H1 (cell line): ENCODE measurements at regions not wholly inside any gene's neighbourhood (a gene's known extent, or its start where the extent isn't known, plus 50 kb on each side); places are given as distances from the start of the nearest gene placed in this dataset.

Experiments used
- CTCF ChIA-PET: fragments of 300-600 bp; sonication (Branson Sonifier 250); formaldehyde crosslinking; loops from one replicate; lab custom pipeline; 2021; ENCODE audit not compliant: partially characterized antibody; lab: Charles Lee
- POLR2A ChIA-PET: fragments of 300-600 bp; sonication (Branson Sonifier 250); formaldehyde crosslinking; loops from one replicate; lab custom pipeline; 2021; ENCODE audit warnings: inconsistent platforms; ENCODE audit not compliant: partially characterized antibody; lab: Charles Lee
- DNase-seq, 2 experiments: peaks; one replicate each; pipeline versions ENCODE4 v3.0.0 to v3.0.0-alpha.2; 2010 to 2022; ENCODE audit warnings: low spot score in 2 of 2, low read depth in 1 of 2, mixed read lengths in 1 of 2
- FAIRE-seq: peaks from 2 replicates; lab custom pipeline; 2011; peaks lifted over from hg19 to GRCh38; lab: Jason Lieb, UNC
- H2AFZ ChIP-seq: 2 replicates; pipeline ENCODE4 v1.8.1; 2012; ENCODE audit warnings: low read length, inconsistent platforms
- H2AK5ac ChIP-seq: 2 replicates; pipeline ENCODE4 v1.6.1; 2013; ENCODE audit warnings: low read depth, low read length
- H2BK120ac ChIP-seq: replicated peaks from 2 replicates; pipeline ENCODE3; 2013; ENCODE audit warnings: low read depth, low read length, inconsistent platforms
- H2BK12ac ChIP-seq: 2 replicates; pipeline ENCODE4 v1.6.1; 2013; ENCODE audit warnings: low read depth, low read length
- H2BK15ac ChIP-seq: 2 replicates; pipeline ENCODE4 v1.6.1; 2013; ENCODE audit warnings: low read length
- H2BK20ac ChIP-seq: 2 replicates; pipeline ENCODE4 v1.6.1; 2013; ENCODE audit warnings: low read length
- H2BK5ac ChIP-seq: 2 replicates; pipeline ENCODE4 v1.6.1; 2013; ENCODE audit warnings: low read depth, low read length
- H3K14ac ChIP-seq: 2 replicates; pipeline ENCODE4 v1.6.1; 2013; ENCODE audit warnings: inconsistent platforms; ENCODE audit not compliant: insufficient read length
- H3K18ac ChIP-seq: 2 replicates; pipeline ENCODE4 v1.6.1; 2013; ENCODE audit warnings: low read length; ENCODE audit errors: extremely low read depth
- H3K23ac ChIP-seq: 2 replicates; pipeline ENCODE4 v1.6.1; 2013; ENCODE audit warnings: inconsistent platforms; ENCODE audit not compliant: insufficient read length
- H3K23me2 ChIP-seq: 2 replicates; pipeline ENCODE4 v1.6.1; 2013; ENCODE audit warnings: low read depth, low read length
- H3K27ac ChIP-seq: 2 replicates; pipeline ENCODE4 v1.6.1; 2011; ENCODE audit warnings: low read depth, low read length, inconsistent platforms
- H3K27me3 ChIP-seq, 4 experiments: replicated peaks in 1 of 4; 1 replicate in 1 of 4; 2 replicates in 3 of 4; pipeline versions ENCODE4 v1.6.1 to v1.8.1; 2011 to 2013; ENCODE audit warnings: low read length in 3 of 4, mild to moderate bottlenecking in 3 of 4, inconsistent platforms in 2 of 4, mixed read lengths in 2 of 4, moderate library complexity in 1 of 4; ENCODE audit not compliant: control insufficient read depth in 3 of 4, insufficient read depth in 3 of 4; ENCODE audit errors: extremely low read depth in 1 of 4
- H3K36me3 ChIP-seq, 4 experiments: 2 replicates each; pipeline versions ENCODE4 v1.6.1 to v1.8.1; 2011 to 2013; ENCODE audit warnings: mild to moderate bottlenecking in 4 of 4, low read length in 3 of 4, moderate library complexity in 2 of 4, control low read depth in 1 of 4, inconsistent platforms in 1 of 4; ENCODE audit not compliant: insufficient read depth in 4 of 4, control insufficient read depth in 2 of 4
- H3K4ac ChIP-seq: replicated peaks from 2 replicates; pipeline ENCODE3; 2013; ENCODE audit warnings: low read length, low read depth, mixed read lengths, inconsistent platforms; ENCODE audit not compliant: insufficient read length
- H3K4me1 ChIP-seq, 4 experiments: replicated peaks in 1 of 4; 1 replicate in 1 of 4; 2 replicates in 3 of 4; pipeline versions ENCODE4 v1.6.1 to v1.8.1; 2011 to 2013; ENCODE audit warnings: low read length in 3 of 4, inconsistent platforms in 2 of 4, mixed read lengths in 1 of 4; ENCODE audit not compliant: insufficient read depth in 4 of 4, control insufficient read depth in 3 of 4
- H3K4me2 ChIP-seq, 2 experiments: 2 replicates each; pipeline versions ENCODE4 v1.6.1 to v1.8.1; 2011 to 2013; ENCODE audit warnings: low read depth in 2 of 2, low read length in 2 of 2, control low read depth in 1 of 2, inconsistent platforms in 1 of 2, mild to moderate bottlenecking in 1 of 2; ENCODE audit not compliant: insufficient read depth in 1 of 2
- H3K4me3 ChIP-seq, 4 experiments: fragments of 200-600, 300-600 bp in 1 of 4; sonication (generic), shearing (Covaris generic), sonication (Bioruptor Twin) in 1 of 4; 2 replicates each; pipeline versions ENCODE4 v1.5.1 to v1.8.1; 2011 to 2016; ENCODE audit warnings: low read length in 4 of 4, low read depth in 3 of 4, control low read depth in 2 of 4, inconsistent platforms in 2 of 4, mild to moderate bottlenecking in 2 of 4, mixed read lengths in 1 of 4, moderate library complexity in 1 of 4; ENCODE audit not compliant: insufficient read depth in 2 of 4; ENCODE audit errors: extremely low read depth in 1 of 4
- H3K56ac ChIP-seq: replicated peaks from 2 replicates; pipeline ENCODE3; 2013; ENCODE audit warnings: low read depth, mild to moderate bottlenecking, mixed read lengths, low read length, inconsistent platforms; ENCODE audit not compliant: insufficient read length
- H3K79me1 ChIP-seq: 2 replicates; pipeline ENCODE4 v1.6.1; 2013; ENCODE audit warnings: low read depth, low read length, control low read depth
- H3K79me2 ChIP-seq, 2 experiments: 2 replicates each; pipeline versions ENCODE4 v1.6.1 to v1.8.1; 2012 to 2013; ENCODE audit warnings: low read length in 2 of 2, mild to moderate bottlenecking in 2 of 2, inconsistent platforms in 1 of 2; ENCODE audit not compliant: insufficient read depth in 2 of 2, control insufficient read depth in 1 of 2
- H3K9ac ChIP-seq, 4 experiments: replicated peaks in 1 of 4; 1 replicate in 1 of 4; 2 replicates in 3 of 4; pipeline versions ENCODE4 v1.6.1 to v1.8.1; 2011 to 2013; ENCODE audit warnings: low read depth in 3 of 4, low read length in 3 of 4, control low read depth in 2 of 4, mild to moderate bottlenecking in 2 of 4, moderate library complexity in 2 of 4, inconsistent platforms in 1 of 4; ENCODE audit errors: extremely low read depth in 1 of 4
- H3K9me3 ChIP-seq, 2 experiments: 2 replicates each; pipeline versions ENCODE4 v1.6.1 to v1.8.1; 2012 to 2013; ENCODE audit warnings: mild to moderate bottlenecking in 2 of 2, moderate library complexity in 2 of 2, control low read depth in 1 of 2, inconsistent platforms in 1 of 2, low read depth in 1 of 2, low read length in 1 of 2, mixed read lengths in 1 of 2; ENCODE audit not compliant: insufficient read depth in 2 of 2
- H4K20me1 ChIP-seq, 2 experiments: replicated peaks in 1 of 2; 2 replicates each; pipeline versions ENCODE3 to v1.8.1; 2011 to 2013; ENCODE audit warnings: inconsistent platforms in 2 of 2, low read length in 2 of 2, mild to moderate bottlenecking in 1 of 2; ENCODE audit not compliant: insufficient read depth in 2 of 2, control insufficient read depth in 1 of 2
- H4K5ac ChIP-seq: 2 replicates; pipeline ENCODE4 v1.6.1; 2013; ENCODE audit warnings: low read length, low read depth, mixed read lengths, inconsistent platforms; ENCODE audit not compliant: insufficient read length
- H4K8ac ChIP-seq: 2 replicates; pipeline ENCODE4 v1.8.0; 2013; ENCODE audit warnings: mild to moderate bottlenecking, moderate library complexity, low read length, inconsistent platforms; ENCODE audit not compliant: insufficient read depth; ENCODE audit errors: extremely low read depth
- H4K91ac ChIP-seq: replicated peaks from 2 replicates; pipeline ENCODE3; 2013; ENCODE audit warnings: low read length, mixed read lengths, inconsistent platforms; ENCODE audit not compliant: insufficient read length
- CHD1 ChIP-seq: IDR thresholded peaks from 2 replicates; pipeline ENCODE4 v1.6.1; 2012; ENCODE audit warnings: low read depth, low read length, improper control_type of control experiment
- CREB1 ChIP-seq: IDR thresholded peaks from 2 replicates; pipeline ENCODE4 v1.6.1; 2012; ENCODE audit warnings: inconsistent platforms
- HDAC2 ChIP-seq, 2 experiments: fragments of 300-600 bp in 1 of 2; sonication (generic) in 1 of 2; IDR thresholded peaks; 2 replicates each; pipeline ENCODE4 v1.6.1; 2011 to 2012; ENCODE audit warnings: low read depth in 2 of 2, low read length in 2 of 2, mild to moderate bottlenecking in 2 of 2, moderate library complexity in 2 of 2, borderline replicate concordance in 1 of 2, inconsistent platforms in 1 of 2
- HDAC6 ChIP-seq: IDR thresholded peaks from one replicate; pipeline ENCODE4 v1.7.1; 2012; ENCODE audit warnings: low read depth, mild to moderate bottlenecking, inconsistent platforms, low read length, moderate library complexity
- KDM1A ChIP-seq: fragments of 200-600, 300-600 bp; sonication (generic); IDR thresholded peaks from 2 replicates; pipeline ENCODE4 v1.7.1; 2016; ENCODE audit warnings: mild to moderate bottlenecking, low read length, borderline replicate concordance
- KDM4A ChIP-seq: IDR thresholded peaks from one replicate; pipeline ENCODE4 v1.7.1; 2012; ENCODE audit warnings: low read depth, mild to moderate bottlenecking, moderate library complexity, low read length, inconsistent platforms; ENCODE audit not compliant: severe bottlenecking
- POLR2A ChIP-seq, 2 experiments: IDR thresholded peaks; 1 replicate in 1 of 2; 2 replicates in 1 of 2; pipeline ENCODE4 v1.6.1; 2011; ENCODE audit warnings: low read depth in 2 of 2, low read length in 2 of 2, mild to moderate bottlenecking in 2 of 2; ENCODE audit errors: control extremely low read depth in 1 of 2
- POLR2AphosphoS5 ChIP-seq: IDR thresholded peaks from 2 replicates; pipeline ENCODE4 v1.6.1; 2011; ENCODE audit warnings: low read depth, low read length
- RAD21 ChIP-seq, 2 experiments: IDR thresholded peaks in 1 of 2; conservative IDR thresholded peaks in 1 of 2; 2 replicates each; pipeline ENCODE4 v1.6.1; 2011; ENCODE audit warnings: low read depth in 2 of 2, low read length in 2 of 2, improper control_type of control experiment in 1 of 2, inconsistent platforms in 1 of 2, mild to moderate bottlenecking in 1 of 2, moderate library complexity in 1 of 2
- RBBP5 ChIP-seq: IDR thresholded peaks from 2 replicates; pipeline ENCODE4 v1.7.1; 2012; ENCODE audit warnings: low read depth, mild to moderate bottlenecking, inconsistent platforms, low read length, moderate library complexity, borderline replicate concordance
- SAP30 ChIP-seq: fragments of 300-600 bp; sonication (generic); IDR thresholded peaks from 2 replicates; pipeline ENCODE4 v1.7.1; 2012; ENCODE audit warnings: low read length, moderate library complexity, mild to moderate bottlenecking, inconsistent platforms; ENCODE audit not compliant: insufficient read depth, insufficient replicate concordance
- TAF1 ChIP-seq: IDR thresholded peaks from 2 replicates; pipeline ENCODE4 v1.6.1; 2011; ENCODE audit warnings: mild to moderate bottlenecking, low read depth, low read length
- WGBS, 2 experiments: shearing (Covaris generic) in 1 of 2; methylation state at CpG; one replicate each; pipeline versions ENCODE4 v1.1.6 to v1.1.7; 2013 to 2015; ENCODE audit warnings: low lambda C conversion rate in 2 of 2, mixed read lengths in 2 of 2, inconsistent platforms in 1 of 2, low coverage in 1 of 2, missing lambda C conversion rate in 1 of 2; ENCODE audit not compliant: insufficient replicate concordance in 2 of 2, insufficient coverage in 1 of 2, insufficient read length in 1 of 2; ENCODE audit errors: extremely low coverage in 1 of 2, missing lambda C conversion rate in 1 of 2; 5-methylcytosine and 5-hydroxymethylcytosine counted together
- TF ChIP-seq, protein P1 (sequence below): IDR thresholded peaks from 2 replicates; pipeline ENCODE4 v1.6.1; 2011; ENCODE audit warnings: low read depth, mild to moderate bottlenecking, low read length; ENCODE audit not compliant: insufficient read depth

- Histone ChIP-seq H2BK5ac (no peak overlapping the region; the same call in 1 of the 2 replicates), H2BK20ac (no peak overlapping the region), H3K36me3 (no peaks in the 10 kb centered on the region), H3K4me1 (peaks cover 0 to 8% (median 1%) of the 10 kb centered on the region in 4 experiments; a peak in 4 of 7 replicates), H4K91ac (no peak overlapping the region), H3K79me2 (no peaks in the 10 kb centered on the region), H3K18ac (no peak overlapping the region), H3K23ac (no peak overlapping the region), H3K79me1 (no peaks in the 10 kb centered on the region), H3K27ac (no peak overlapping the region), H2AK5ac (0 out of 2 replicates have a peak overlapping the region, but pooled peaks have one; percentile 7), H3K56ac (no peak overlapping the region), H3K4me2 (no peak overlapping the region), H2BK120ac (no peak overlapping the region), H3K23me2 (no peaks in the 10 kb centered on the region), H3K9me3 (no peaks in the 10 kb centered on the region), H3K14ac (no peak overlapping the region), H4K5ac (no peak overlapping the region), H3K4ac (no peak overlapping the region), H3K4me3 (no peak overlapping the region), H2BK15ac (no peak overlapping the region), H2AFZ (no peak overlapping the region), H3K9ac (no peak overlapping the region), H2BK12ac (no peak overlapping the region), H4K20me1 (no peaks in the 10 kb centered on the region), H4K8ac (no peak overlapping the region), H3K27me3 (no peaks in the 10 kb centered on the region)
- FAIRE-seq: no peak
- POLR2A ChIA-PET: no interaction called here
- peak in 1 of 2 experiments; percentile 41 for DNase-seq
- CTCF ChIA-PET: interaction anchor here (0.6 to 1.8 kb wide), 7 partner anchors 13 to 1900 kb away, joined by 3 to 5 read pairs (median 3); no protein-coding TSS in a partner anchor
- WGBS, 2 experiments: 85% methylated on average over 7 of the region's 7 CpGs; no CpG with 5 or more reads in 1 of the 2 experiments
- no peak for TF ChIP-seq CREB1
- TF ChIP-seq, protein P1, sequence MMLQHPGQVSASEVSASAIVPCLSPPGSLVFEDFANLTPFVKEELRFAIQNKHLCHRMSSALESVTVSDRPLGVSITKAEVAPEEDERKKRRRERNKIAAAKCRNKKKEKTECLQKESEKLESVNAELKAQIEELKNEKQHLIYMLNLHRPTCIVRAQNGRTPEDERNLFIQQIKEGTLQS: no peak
- no peak for TF ChIP-seq CHD1
- TF ChIP-seq HDAC6: no peak
- no peak for TF ChIP-seq RBBP5
- no peak for TF ChIP-seq SAP30
- TF ChIP-seq KDM4A: no peak
- no peak for TF ChIP-seq RAD21 (IDR thresholded peaks at IDR 0.05 in 1 of 2, conservative IDR thresholded peaks at IDR 0.05 in 1 of 2; ENCODE audit: low read depth in 2 of 2, low read length in 2 of 2)
- TF ChIP-seq HDAC2 (IDR thresholded peaks at IDR 0.05; ENCODE audit: borderline replicate concordance in 1 of 2, low read depth in 2 of 2, low read length in 2 of 2): no peak
- TF ChIP-seq KDM1A: no peak
- TF ChIP-seq TAF1: no peak
- no peak for TF ChIP-seq POLR2A (IDR thresholded peaks at IDR 0.05; ENCODE audit: control extremely low read depth in 1 of 2, low read depth in 2 of 2, low read length in 2 of 2)
- TF ChIP-seq POLR2AphosphoS5: no peak
These were observed 69.5 kb upstream of the CLDN14 start for GRCh38 chr21:36549470-36549869.
